ENCODE measurements at regions not wholly inside any gene's neighbourhood (a gene's known extent, or its start where the extent isn't known, plus 50 kb on each side); places are given as distances from the start of the nearest gene placed in this dataset.

DNA sequence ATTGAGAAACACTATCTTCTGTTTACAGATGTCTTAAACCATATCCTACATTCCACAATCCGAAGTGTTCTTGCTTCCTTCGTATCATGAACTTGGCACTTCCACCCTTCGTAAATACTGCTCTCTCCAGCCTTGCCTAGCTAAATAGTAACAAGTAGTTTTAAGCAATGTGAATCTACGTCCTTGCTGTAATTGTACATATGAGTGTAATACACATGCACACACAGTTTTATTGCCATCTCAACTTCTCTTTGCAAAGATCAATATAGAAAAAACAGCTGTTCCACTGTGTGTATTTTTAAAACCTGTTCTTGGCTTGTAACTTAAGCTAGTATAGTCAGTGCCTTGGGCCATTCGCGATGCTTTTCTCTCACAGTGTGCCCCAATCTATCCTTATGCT is 1524.7 kb downstream of the GRIK2 start:
- TF ChIP-seq POLR2A (IDR thresholded peaks at IDR 0.05; ENCODE audit: low read length) (no peak), GATA1 (IDR thresholded peaks at IDR 0.05; ENCODE audit: low read depth, low read length) (no peak)
